ENCODE measurements at regions not wholly inside any gene's neighbourhood (a gene's known extent, or its start where the extent isn't known, plus 50 kb on each side); places are given as distances from the start of the nearest gene placed in this dataset.
A peak's percentile ranks its signal among the peaks of the same experiment; 100 is the strongest.

GRCh38 chr2:35416391-35417140 is 939.0 kb upstream of the CRIM1 start:
- DNase-seq: no peak

DNA sequence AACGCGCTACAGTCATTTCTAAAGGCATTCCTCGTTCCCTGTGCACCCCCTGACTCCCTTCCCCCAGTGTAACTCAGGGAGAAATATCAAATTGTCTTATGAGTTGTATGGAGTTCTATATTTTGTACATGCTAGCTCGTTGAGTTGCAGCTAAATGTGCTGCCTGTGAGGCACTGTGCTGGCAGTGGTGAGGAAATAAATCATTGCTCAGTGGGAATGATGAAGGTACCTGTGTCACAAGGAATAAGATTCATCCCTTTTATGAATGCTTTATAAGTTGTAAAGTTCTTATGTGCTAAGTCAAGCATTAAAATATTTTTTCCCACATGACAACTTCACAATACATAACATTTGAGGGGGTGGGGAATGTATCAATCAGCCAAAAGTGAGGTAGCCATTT is 939.6 kb upstream of the CRIM1 start:
- no peak for DNase-seq

GRCh38 chr2:35415282-35415681 is 940.3 kb upstream of the CRIM1 start:
- DNase-seq: no peak

DNA sequence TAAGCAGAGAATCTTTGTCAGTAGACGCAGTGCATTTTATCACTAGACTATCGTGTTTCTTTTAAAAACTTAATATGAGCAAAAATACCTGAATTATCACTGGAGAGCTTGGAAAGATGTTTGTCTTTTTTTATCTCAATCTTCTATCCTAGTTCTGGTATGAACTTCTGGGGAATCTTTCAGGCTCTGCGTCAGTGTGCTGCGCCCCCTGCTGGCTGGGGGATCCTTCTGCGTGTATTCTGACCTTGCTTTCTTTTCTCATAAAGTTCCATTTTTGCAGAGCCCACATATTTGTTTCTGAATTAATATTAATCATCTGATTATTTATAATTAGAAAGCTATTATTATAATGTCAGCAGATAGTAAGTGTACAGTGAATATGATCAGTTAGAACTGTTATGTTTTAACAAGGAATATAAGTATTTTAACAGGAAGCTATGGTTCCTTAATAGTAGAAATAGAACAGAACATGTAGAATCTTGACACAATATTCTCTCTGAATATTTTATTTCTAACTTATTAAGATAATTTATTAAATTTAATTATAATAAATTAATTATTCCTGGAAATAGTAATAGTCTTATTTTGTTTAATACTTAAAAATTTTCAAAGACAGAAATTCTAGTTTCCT is 945.0 kb upstream of the CRIM1 start:
- DNase-seq: peak; percentile 79

- DNase-seq: no peak
Observed at GRCh38 chr2:35409762-35410161, 945.8 kb upstream of the CRIM1 start.

GRCh38 chr2:35408320-35408719 is 947.3 kb upstream of the CRIM1 start:
- DNase-seq: no peak

- DNase-seq: no peak
Observed at GRCh38 chr2:35391736-35392442, 963.7 kb upstream of the CRIM1 start.

DNA sequence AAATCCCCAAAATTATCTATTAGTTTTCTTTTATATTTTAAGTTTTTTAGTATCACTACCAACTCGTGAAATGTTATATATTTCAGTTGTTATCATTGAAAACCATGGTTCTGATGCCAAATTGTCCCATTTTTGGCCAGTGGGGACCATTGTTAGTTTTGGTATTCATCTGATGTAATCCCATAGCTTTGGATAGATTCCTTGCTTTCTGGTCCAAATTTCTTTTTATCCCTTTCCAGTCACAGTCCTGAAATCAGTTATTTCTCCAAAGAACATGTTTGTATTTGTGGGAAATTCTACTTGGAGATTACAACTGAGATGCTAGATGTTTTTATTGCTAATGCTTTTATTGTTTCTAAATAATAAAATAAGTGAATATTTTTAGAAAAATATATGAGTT is 976.8 kb upstream of the CRIM1 start:
- no peak for DNase-seq

- DNase-seq: no peak
Observed at GRCh38 chr2:35374845-35375244, 980.7 kb upstream of the CRIM1 start.

DNA sequence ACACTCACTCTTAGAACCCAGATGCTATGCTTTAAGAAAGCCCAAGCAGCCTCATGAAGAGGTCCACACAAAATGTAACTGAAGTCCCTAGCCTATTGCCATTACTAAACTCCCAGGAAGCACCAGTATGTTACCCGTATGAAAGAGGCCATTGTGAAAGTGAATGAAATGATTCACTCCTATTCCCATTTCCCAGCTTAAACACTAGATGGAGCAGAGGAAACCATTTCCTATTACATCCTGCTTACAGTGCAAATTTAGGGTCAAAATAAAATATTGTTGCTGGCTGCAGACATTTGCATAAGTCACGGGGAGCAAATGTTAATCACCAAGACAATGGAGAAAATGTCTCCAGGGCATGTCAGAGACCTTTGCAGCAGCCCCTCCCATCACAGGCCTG is 989.7 kb upstream of the CRIM1 start:
- no peak for DNase-seq

GRCh38 chr2:35356332-35356731 is 999.2 kb upstream of the CRIM1 start:
- no peak for DNase-seq

DNA sequence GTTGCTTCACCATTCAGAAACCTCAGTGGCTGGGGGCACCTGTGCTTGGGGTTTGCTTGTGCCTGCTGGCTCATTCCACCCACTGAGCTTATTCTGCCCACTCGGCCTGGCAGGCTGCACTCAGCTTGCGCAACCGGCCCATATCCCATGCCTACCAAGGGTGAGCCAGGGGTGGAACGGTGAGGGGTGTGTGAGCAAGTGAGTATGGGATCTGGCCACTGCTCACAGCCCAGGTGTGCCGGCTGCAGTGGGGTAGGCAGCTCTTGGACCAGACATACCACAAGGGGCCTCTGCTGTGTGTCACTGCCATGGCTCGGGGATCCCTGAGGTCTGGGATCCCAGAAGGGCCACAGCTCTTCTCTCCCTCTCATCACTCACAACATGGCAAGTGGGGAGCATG is 1000.5 kb upstream of the CRIM1 start:
- no peak for DNase-seq

DNA sequence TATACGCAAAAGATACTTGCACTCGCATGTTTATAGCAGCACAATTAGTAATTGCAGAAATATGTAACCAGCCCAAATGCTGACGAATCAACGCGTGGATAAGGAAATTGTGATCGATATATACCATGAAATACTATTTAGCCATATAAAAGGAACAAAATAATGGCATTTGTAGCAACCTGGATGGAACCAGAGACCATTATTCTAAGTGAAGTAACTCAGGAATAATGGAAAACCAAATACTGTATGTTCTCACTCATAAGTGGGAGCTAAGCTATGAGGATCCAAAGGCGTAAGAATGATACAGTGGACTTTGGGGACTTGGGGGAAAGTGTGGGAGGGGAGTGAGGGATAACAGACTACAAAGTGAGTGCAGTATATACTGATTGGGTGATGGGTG is 1008.0 kb upstream of the CRIM1 start:
- DNase-seq: no peak

DNA sequence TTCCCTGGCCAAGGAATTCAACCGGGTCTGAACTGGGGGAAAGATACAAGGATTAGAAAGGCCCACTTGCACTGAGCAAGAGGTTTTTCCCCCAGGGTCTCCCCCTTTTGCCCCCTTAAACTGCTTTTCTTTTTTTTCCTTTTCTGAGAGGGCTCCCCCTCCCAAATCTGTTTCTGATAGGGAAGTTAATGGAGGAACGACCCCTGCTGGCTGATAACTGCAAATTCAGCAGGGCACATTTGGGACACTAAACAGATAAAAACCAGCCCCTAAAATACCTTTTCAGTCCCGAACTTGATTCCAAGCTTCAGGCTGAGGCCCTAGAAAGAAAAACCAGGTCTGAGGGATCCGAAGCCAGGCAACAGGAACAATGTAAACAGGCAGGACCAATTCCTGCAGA is 1012.4 kb upstream of the CRIM1 start:
- DNase-seq: no peak

GRCh38 chr2:35339211-35339610 is 1016.4 kb upstream of the CRIM1 start:
- no peak for DNase-seq

- DNase-seq: no peak
Observed at GRCh38 chr2:35337922-35338321, 1017.7 kb upstream of the CRIM1 start.

DNA sequence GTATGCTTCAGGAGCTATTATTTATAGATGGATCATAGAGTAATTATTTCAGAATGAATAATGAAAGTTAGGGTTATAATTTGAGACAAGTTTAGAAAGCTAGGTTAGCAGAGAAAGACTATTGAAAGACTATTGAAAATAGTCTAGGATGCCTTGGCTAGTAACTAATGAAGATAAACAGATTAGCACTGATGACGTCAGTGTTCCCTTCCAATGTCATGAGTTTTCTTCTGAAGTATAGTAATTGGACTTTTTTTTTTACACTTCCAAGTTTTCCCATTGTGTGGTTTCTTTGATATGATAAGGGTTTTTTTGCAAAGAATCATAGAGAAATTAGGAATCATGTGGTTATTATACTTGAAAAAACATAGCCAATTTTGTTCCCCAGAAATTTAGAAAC is 1041.5 kb upstream of the CRIM1 start:
- DNase-seq: no peak

DNA sequence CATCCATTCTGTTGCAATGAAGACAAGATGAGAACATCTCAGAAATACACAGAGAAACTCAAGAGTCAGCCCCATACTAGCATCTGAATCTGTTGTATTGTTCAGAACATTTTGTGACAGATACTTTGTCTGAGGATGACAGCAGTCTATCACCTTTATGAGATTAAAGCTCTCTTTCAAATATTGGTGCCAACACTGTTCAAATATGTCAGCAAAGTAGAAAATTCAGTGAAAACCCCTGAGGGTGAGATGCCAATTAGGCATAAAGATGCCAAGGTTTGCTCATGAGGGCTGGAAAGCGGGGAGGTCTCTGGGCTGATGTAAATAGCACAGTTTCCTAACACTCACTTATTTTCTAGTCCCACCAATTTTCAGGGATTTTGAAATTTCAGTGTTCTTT is 1054.2 kb upstream of the CRIM1 start:
- DNase-seq: no peak

GRCh38 chr2:35298493-35298892 is 1057.1 kb upstream of the CRIM1 start:
- no peak for DNase-seq

DNA sequence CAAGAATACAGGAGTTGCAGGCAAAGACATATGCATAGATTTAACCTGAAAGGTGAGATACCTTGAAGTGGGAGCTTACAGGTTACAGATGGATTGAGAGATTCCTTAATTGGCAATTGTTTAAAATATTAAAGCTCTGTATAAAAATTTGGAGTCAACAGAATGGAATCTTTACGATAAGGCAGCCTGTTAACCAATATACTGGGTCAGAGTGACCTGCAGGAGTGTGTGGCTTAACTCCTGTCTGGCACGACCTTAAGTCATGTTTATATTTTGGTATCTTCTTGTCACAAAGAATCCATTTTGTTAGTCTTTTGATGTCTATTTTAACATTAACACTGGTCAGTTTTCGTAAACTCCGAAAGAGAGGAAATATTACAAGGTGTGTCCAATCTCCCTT is 1058.2 kb upstream of the CRIM1 start:
- DNase-seq: no peak

DNA sequence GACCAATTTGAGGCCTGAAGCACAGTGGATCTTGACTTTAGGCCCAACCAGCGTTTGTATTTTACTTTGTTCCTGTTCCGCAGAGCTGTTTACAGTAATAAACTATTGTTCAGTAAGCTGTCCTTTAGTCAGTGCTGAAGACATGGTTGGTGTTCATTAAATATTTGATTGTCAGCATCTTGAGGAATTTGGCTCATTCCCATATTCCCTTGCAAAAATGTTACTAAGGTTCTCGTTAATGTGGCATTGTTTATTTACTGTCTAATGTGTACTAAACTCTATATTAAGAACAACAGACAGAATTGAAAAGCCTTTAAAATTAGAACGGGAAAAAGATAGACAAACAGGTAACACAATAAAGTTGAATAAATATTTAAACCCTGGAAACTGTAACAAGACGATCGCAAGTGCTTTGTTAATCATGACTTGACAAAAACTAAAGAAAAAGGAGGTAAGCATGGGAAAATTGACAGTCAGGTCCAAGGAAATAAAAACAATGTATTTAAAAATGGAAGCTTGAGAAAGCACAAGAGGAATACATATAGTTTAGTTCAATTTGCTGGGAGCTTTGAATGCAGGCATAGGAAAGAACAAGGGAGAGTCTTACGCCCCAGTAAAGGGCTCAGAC is 1060.8 kb upstream of the CRIM1 start:
- DNase-seq: no peak

- DNase-seq: no peak
Observed at GRCh38 chr2:35293261-35293660, 1062.3 kb upstream of the CRIM1 start.

- DNase-seq: no peak
Observed at GRCh38 chr2:35292199-35292598, 1063.4 kb upstream of the CRIM1 start.

GRCh38 chr2:35281702-35282101 is 1073.9 kb upstream of the CRIM1 start:
- no peak for DNase-seq
